ENCODE measurements at regions not wholly inside any gene's neighbourhood (a gene's known extent, or its start where the extent isn't known, plus 50 kb on each side); places are given as distances from the start of the nearest gene placed in this dataset.
A peak's percentile ranks its signal among the peaks of the same experiment; 100 is the strongest.

DNA sequence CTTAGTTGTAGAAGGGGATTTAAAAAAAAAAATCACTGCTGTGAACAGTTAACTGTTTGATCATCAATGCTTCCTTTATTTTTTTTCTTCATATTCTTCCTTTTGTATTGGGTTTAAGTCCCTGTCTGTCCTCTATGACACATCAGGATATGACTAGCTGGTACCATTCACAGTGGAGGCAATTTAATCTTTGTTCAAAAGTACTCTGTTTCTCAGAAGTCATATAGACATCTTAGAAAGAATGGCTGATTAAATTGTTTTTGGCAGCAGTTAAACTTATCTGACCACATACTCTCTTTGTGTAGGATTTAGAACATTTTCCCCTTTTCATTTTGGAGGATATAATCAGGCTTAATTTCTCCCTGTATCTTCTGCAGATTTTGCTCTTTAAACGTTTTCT, 807.8 kb upstream of the CDH2 start:
- DNase-seq (ENCODE audit: low read depth), result peak; percentile 40
- H3K4me3 ChIP-seq (ENCODE audit: low read depth, low read length), result no peak overlapping the region
- TF ChIP-seq, protein P1, sequence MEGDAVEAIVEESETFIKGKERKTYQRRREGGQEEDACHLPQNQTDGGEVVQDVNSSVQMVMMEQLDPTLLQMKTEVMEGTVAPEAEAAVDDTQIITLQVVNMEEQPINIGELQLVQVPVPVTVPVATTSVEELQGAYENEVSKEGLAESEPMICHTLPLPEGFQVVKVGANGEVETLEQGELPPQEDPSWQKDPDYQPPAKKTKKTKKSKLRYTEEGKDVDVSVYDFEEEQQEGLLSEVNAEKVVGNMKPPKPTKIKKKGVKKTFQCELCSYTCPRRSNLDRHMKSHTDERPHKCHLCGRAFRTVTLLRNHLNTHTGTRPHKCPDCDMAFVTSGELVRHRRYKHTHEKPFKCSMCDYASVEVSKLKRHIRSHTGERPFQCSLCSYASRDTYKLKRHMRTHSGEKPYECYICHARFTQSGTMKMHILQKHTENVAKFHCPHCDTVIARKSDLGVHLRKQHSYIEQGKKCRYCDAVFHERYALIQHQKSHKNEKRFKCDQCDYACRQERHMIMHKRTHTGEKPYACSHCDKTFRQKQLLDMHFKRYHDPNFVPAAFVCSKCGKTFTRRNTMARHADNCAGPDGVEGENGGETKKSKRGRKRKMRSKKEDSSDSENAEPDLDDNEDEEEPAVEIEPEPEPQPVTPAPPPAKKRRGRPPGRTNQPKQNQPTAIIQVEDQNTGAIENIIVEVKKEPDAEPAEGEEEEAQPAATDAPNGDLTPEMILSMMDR (IDR thresholded peaks at IDR 0.05; ENCODE audit: insufficient read depth, low read length), result no peak

DNA sequence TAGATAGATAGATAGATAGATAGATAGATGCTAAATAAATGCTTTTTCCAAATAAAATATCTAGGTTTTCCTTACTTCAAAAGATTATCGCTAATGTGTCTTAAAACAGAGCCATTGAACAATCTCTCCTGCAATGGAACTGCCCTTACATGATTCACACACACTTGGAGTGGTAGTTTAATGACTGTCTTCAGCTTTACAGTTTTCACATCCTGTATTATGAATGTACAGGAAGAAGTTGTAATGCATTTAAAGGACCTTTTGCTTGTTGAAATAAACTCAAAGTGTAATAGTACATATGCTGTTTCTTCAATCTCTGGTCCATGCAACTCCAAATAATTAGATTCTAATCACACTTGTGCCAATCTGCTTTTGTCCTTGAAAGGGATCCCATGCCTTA, 797.6 kb upstream of the CDH2 start:
- no peak overlapping the region for H3K4me3 ChIP-seq (ENCODE audit: low read depth, low read length)
- no peak for DNase-seq (ENCODE audit: low read depth)
- TF ChIP-seq, protein P1 (IDR thresholded peaks at IDR 0.05; ENCODE audit: insufficient read depth, low read length), result no peak

DNA sequence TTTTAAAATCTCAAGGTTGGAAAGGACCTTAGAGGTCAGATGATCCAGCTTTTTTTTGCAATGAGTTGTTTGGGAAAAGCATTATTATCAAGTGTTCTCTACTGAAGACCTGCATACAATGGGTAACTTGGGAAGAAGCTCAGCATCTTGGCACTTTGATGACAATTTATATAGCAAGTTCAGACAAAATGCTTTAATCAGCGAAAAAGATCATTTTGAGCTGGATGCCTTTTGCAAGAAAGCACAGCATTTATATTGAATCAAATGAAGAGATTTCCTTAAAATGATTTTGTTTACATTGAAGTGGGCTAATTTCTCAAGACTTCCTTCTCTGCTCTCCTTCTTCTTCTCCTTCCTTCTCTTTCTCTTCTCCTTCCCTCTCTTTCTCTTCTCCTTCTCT, 796.4 kb upstream of the CDH2 start:
- TF ChIP-seq, protein P1 (IDR thresholded peaks at IDR 0.05; ENCODE audit: insufficient read depth, low read length), result no peak
- H3K4me3 ChIP-seq (ENCODE audit: low read depth, low read length), result no peak overlapping the region
- no peak for DNase-seq (ENCODE audit: low read depth)

DNA sequence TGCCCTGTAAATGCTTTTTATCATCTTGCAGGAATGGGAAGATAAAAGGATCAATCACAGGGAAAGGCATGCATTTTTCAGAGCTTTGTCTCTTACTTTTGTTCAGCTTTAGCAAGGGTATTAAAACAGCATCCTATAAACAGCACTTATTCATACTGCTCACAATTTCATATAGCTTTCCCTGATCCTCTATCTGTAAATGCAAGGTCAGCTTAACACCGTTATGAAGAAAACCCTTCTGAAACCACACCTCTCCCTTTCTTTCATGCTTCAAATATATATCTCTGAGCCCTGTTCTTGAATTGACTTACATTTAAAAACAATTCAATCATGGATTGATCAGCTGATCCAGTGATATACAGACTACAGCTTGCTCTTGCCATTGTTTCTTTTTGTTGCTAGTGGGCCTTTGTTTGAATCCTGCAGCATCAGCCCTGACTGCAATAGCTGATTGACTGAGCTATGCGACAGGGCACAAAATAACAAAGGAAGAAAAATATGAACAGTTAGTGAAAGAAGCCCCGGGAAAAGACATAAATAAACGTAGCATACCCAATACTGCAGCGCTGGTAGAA, 795.5 kb upstream of the CDH2 start:
- TF ChIP-seq, protein P1 (IDR thresholded peaks at IDR 0.05; ENCODE audit: insufficient read depth, low read length), result no peak
- H3K4me3 ChIP-seq (ENCODE audit: low read depth, low read length), result no peak overlapping the region
- no peak for DNase-seq (ENCODE audit: low read depth)

DNA sequence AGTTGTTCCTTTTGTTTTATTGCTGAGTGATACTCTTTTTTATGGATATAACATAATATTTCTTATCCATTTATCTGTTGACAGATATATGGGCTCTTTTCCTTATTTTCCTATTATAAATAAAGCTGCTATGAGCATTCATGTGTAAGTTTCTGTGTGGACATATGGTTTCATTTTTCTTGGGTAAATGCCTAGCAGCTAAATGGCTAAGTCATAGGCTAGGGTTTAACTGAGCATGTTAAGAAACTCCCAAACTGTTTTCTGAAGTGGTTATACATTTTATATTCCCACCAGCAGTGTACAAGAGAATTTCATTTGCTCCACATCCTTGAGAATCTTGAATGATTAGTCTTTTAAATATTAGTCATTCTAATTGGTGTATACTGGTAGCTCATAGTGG, 786.6 kb upstream of the CDH2 start:
- DNase-seq (ENCODE audit: low read depth), result peak; percentile 38
- H3K4me3 ChIP-seq (ENCODE audit: low read depth, low read length), result no peak overlapping the region
- TF ChIP-seq, protein P1 (IDR thresholded peaks at IDR 0.05; ENCODE audit: insufficient read depth, low read length), result no peak

DNA sequence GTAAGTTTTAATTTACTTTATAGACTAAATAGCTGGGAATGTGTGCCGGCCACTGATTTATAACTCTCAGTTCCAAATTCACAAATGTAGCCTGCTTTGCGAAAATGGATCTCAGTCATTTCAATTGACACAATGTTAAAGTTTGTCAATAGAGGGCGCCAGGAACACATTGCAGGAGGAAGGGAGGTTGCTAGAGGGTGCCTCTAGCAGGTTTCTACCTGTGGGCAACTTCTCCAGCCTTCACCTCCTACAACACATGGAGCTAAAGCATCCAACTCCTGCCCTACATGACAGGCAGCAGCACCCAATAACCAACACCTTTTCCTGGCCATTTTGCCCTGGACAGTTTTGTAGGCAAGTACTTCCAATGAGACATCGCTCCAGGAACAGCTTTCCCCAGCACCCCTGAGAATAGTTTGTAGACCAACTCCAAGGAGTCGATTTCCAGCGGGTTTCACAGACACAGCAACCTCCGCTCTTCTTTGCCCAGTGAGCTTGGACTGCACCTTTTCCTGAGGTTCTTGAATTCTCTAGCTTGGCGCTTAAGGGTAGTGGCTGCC, 784.8 kb upstream of the CDH2 start:
- TF ChIP-seq, protein P1 (IDR thresholded peaks at IDR 0.05; ENCODE audit: insufficient read depth, low read length), result peak; percentile 34
- no peak overlapping the region for H3K4me3 ChIP-seq (ENCODE audit: low read depth, low read length)
- peak; percentile 18 for DNase-seq (ENCODE audit: low read depth)

DNA sequence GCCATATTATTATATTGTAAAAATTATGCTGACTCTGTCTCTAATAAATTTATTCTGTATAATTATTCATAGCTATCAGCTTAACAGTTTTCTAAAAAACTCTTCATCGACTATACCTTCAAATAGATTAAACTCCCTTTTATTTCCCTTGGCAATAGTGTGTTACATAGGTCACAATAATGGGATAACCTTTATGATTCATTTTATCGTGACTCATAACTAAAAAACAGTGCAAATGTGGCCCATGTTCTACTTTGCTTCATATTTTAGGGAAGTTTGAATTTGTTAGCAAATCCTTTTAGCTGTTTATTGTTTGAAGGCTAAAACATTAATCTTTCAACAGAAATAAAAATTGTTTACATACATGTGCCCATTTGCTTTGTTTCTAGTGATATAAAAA, 783.2 kb upstream of the CDH2 start:
- no peak overlapping the region for H3K4me3 ChIP-seq (ENCODE audit: low read depth, low read length)
- TF ChIP-seq, protein P1 (IDR thresholded peaks at IDR 0.05; ENCODE audit: insufficient read depth, low read length), result no peak
- DNase-seq (ENCODE audit: low read depth), result peak; percentile 71
